Panc1 (cell line): ENCODE measurements at regions not wholly inside any gene's neighbourhood (a gene's known extent, or its start where the extent isn't known, plus 50 kb on each side); places are given as distances from the start of the nearest gene placed in this dataset.

ENCODE experiments used
- ATAC-seq: fragments of 200-7000 bp; cut with Tn5 transposase; 2 replicates; pipeline ENCODE4 v1.9.1; 2020; ENCODE audit warnings: mild to moderate bottlenecking, moderate library complexity
- BruUV-seq: library from RNA; stranded (reverse); fragments of 400-500 nt; replicated peaks from 2 replicates; lab custom pipeline; 2021; lab: Mats Ljungman, UMichigan
- CTCF ChIA-PET: fragments of 300-600 bp; sonication (Branson Sonifier 250); formaldehyde crosslinking; loops from one replicate; lab custom pipeline; 2022; ENCODE audit warnings: antibody characterized with exemption; lab: Charles Lee
- POLR2A ChIA-PET: fragments of 300-600 bp; sonication (Branson Sonifier 250); formaldehyde crosslinking; loops from one replicate; lab custom pipeline; 2022; ENCODE audit warnings: antibody characterized with exemption; lab: Charles Lee
- DNase-seq: peaks from one replicate; pipeline ENCODE4 v3.0.0-alpha.2; 2010; ENCODE audit warnings: low read depth, low spot score
- H3K27ac ChIP-seq: 2 replicates; pipeline ENCODE4 v1.5.1; 2011; ENCODE audit warnings: mild to moderate bottlenecking, low read length, inconsistent platforms
- H3K27me3 ChIP-seq: fragments of 200-500 bp; sonication (Bioruptor generic); 2 replicates; pipeline ENCODE4 v1.6.0; 2014; ENCODE audit warnings: low read length, inconsistent platforms; ENCODE audit not compliant: control insufficient read depth, insufficient read depth
- H3K36me3 ChIP-seq: fragments of 200-500 bp; sonication (Bioruptor generic); 2 replicates; pipeline ENCODE4 v1.5.1; 2014; ENCODE audit warnings: inconsistent platforms, mild to moderate bottlenecking, low read length, moderate library complexity; ENCODE audit not compliant: control insufficient read depth, insufficient read depth
- H3K4me1 ChIP-seq: 2 replicates; pipeline ENCODE4 v1.5.1; 2011; ENCODE audit warnings: inconsistent platforms, mild to moderate bottlenecking, low read length, moderate library complexity; ENCODE audit not compliant: control insufficient read depth, insufficient read depth
- H3K4me3 ChIP-seq, 2 experiments: 2 replicates each; pipeline ENCODE4 v1.5.1; 2011 to 2012; ENCODE audit warnings: low read depth in 2 of 2, low read length in 2 of 2, mild to moderate bottlenecking in 2 of 2, inconsistent platforms in 1 of 2, moderate library complexity in 1 of 2
- H3K9me3 ChIP-seq: fragments of 200-500 bp; sonication (Bioruptor generic); 2 replicates; pipeline ENCODE4 v1.5.1; 2014; ENCODE audit warnings: low read depth, mild to moderate bottlenecking, inconsistent platforms, low read length, moderate library complexity; ENCODE audit not compliant: control insufficient read depth, insufficient read depth
- CTCF ChIP-seq: fragments of 450-650 bp; IDR thresholded peaks from 2 replicates; pipeline ENCODE4 v1.5.1; 2017; ENCODE audit warnings: mild to moderate bottlenecking
- POLR2AphosphoS5 ChIP-seq: IDR thresholded peaks from 2 replicates; pipeline ENCODE4 v1.6.1; 2012; ENCODE audit warnings: mild to moderate bottlenecking, low read depth, low read length, moderate library complexity
- REST ChIP-seq, 2 experiments: IDR thresholded peaks; 2 replicates each; pipeline ENCODE4 v1.6.1; 2011 to 2012; ENCODE audit warnings: low read depth in 2 of 2, control low read depth in 1 of 2, low read length in 1 of 2, mild to moderate bottlenecking in 1 of 2, moderate library complexity in 1 of 2; ENCODE audit not compliant: insufficient read depth in 1 of 2
- SIN3A ChIP-seq: IDR thresholded peaks from 2 replicates; pipeline ENCODE4 v1.6.1; 2012; ENCODE audit warnings: low read depth, mild to moderate bottlenecking, low read length, moderate library complexity, borderline replicate concordance; ENCODE audit not compliant: insufficient read depth
- TCF7L2 ChIP-seq: IDR thresholded peaks from 2 replicates; pipeline ENCODE4 v1.6.1; 2011; ENCODE audit warnings: mild to moderate bottlenecking, low read depth, low read length, inconsistent platforms
- in situ Hi-C: cut with HindIII; loops from 2 replicates; pipeline ENCODE4 v1.10.0; 2016; ENCODE audit warnings: low sequenced_read_pairs, low pct_unique_long_range_greater_than_20kb
- intact Hi-C: fragments of 100-400 bp; cut with micrococcal nuclease; formaldehyde crosslinking; loops from one replicate; pipeline ENCODE4 v1.10.0; 2022; ENCODE audit not compliant: unreplicated experiment

- no TSS peak for BruUV-seq
- ChIA-PET CTCF (interaction anchor here (0.6 kb wide), 1 partner anchor 86 kb away, joined by 7 read pairs; no protein-coding TSS in a partner anchor), POLR2A (interaction anchor here (0.5 kb wide), 1 partner anchor 44 kb away, joined by 3 read pairs; no protein-coding TSS in a partner anchor)
- intact Hi-C loops = no loop called here
- H3K4me1 ChIP-seq = peaks cover 62% of the 10 kb centered on the region
- DNase-seq = no peak
- no peaks in the 10 kb centered on the region for H3K27me3 ChIP-seq
- no peak for ATAC-seq
- TF ChIP-seq POLR2AphosphoS5 (0 out of 2 replicates have a peak, but pooled peaks have one; percentile 9), TCF7L2 (no peak), CTCF (no peak), SIN3A (no peak), REST (IDR thresholded peaks at IDR 0.05; ENCODE audit: insufficient read depth in 1 of 2, low read depth in 2 of 2, low read length in 1 of 2) (no peak)
- H3K4me3 ChIP-seq = no peak overlapping the region
- H3K9me3 ChIP-seq = no peaks in the 10 kb centered on the region
- H3K36me3 ChIP-seq = no peaks in the 10 kb centered on the region
- H3K27ac ChIP-seq = no peak overlapping the region
- in situ Hi-C loops = no loop called here
Observed at GRCh38 chr17:77433385-77434135, 292.8 kb downstream of the SEC14L1 start.

DNA sequence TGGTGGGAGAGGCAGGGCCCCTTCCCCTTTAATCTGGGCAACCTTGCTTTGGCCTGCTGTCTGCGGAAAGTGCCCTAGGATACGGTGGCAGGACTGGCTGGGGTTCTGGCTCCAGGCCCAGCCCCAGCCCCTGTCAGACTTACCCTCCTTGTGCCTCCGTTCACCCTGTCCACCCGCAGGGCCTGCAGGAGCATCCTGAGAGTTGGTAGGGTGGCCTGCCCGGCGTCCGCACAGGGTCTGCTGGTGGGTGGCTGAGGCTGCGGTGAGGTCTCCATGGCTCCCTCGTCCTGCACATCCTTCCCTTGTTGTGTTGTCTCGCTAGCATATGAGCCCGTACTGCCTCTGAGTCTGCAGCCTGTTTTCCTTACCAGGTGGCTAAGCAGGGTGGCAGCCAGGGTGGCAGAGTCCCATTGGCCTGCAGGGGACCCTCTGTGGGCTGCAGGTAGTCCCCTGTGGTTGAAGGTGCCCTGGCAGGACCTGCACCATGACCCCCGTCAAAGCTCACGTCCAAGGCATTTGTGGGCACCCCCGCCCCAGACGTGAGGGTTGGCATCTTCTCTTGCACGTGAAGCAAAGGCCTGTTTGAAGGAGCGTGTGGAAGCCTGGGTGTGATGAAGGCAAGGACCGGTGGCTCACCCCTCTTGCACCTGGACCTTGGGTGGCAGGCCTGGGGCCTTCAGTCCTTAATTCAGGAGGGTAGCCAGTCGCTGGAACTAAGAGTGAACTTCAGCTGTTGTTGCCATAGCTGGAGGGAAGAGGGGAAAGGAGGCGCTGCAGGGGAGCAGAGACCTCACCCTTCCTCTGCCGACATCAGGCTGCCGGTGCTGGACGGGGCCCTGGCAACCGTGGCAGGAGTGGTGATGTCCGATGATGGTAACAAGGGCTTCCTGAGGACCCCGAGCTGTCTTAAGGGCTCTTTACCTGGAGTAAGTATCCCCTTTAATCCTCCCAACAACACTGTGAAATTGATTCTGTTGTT is 293.7 kb downstream of the SEC14L1 start:
- H3K27me3 ChIP-seq = no peaks in the 10 kb centered on the region
- no peak overlapping the region for H3K4me3 ChIP-seq
- H3K4me1 ChIP-seq = peaks cover 59% of the 10 kb centered on the region
- BruUV-seq = no TSS peak
- no peaks in the 10 kb centered on the region for H3K36me3 ChIP-seq
- ATAC-seq = no peak
- H3K27ac ChIP-seq = no peak overlapping the region
- CTCF ChIA-PET = no interaction called here
- no peak for DNase-seq
- in situ Hi-C loops (no loop called here), intact Hi-C loops (no loop called here)
- POLR2A ChIA-PET = no interaction called here
- TF ChIP-seq POLR2AphosphoS5 = no peak; the same call in 1 of the 2 replicates
- no peak for TF ChIP-seq REST (IDR thresholded peaks at IDR 0.05; ENCODE audit: insufficient read depth in 1 of 2, low read depth in 2 of 2, low read length in 1 of 2)
- TF ChIP-seq CTCF = no peak
- no peaks in the 10 kb centered on the region for H3K9me3 ChIP-seq
